ENCODE measurements at regions not wholly inside any gene's neighbourhood (a gene's known extent, or its start where the extent isn't known, plus 50 kb on each side); places are given as distances from the start of the nearest gene placed in this dataset.
"Not testable (repeated sequence)": the region's sequence is repeated elsewhere in the genome, so short reads cannot be mapped to it uniquely, and the experiment has no call there.

- Histone ChIP-seq H3K36me3 (ENCODE audit: control insufficient read depth, insufficient read depth, low read length) (no peaks in the 10 kb centered on the region), H3K27ac (ENCODE audit: insufficient read depth, low read length, poor library complexity, severe bottlenecking) (no peak overlapping the region), H3K4me1 (ENCODE audit: control insufficient read depth, insufficient read depth, low read length, poor library complexity, severe bottlenecking) (no peaks in the 10 kb centered on the region), H3K27me3 (ENCODE audit: control insufficient read depth, insufficient read depth, low read length) (peaks cover 2% of the 10 kb centered on the region), H3K9me3 (ENCODE audit: control insufficient read depth in 2 of 2, low read length in 2 of 2) (no peaks in the 10 kb centered on the region), H3K4me3 (ENCODE audit: low read depth, low read length) (no peak overlapping the region)
- H3K36me3 Mint-ChIP-seq: no peaks in the 10 kb centered on the region
- no peak overlapping the region for H3K27ac Mint-ChIP-seq
- peaks cover 0 to 1% (median 0%) of the 10 kb centered on the region in 7 donors for H3K9me3 Mint-ChIP-seq
- ATAC-seq (ENCODE audit: low read depth in 2 of 2): no peak
- DNase-seq: no peak
- H3K27me3 Mint-ChIP-seq: no peaks in the 10 kb centered on the region
- H3K4me1 Mint-ChIP-seq: no peaks in the 10 kb centered on the region
- H3K4me3 Mint-ChIP-seq: no peak overlapping the region
Observed at GRCh38 chr3:127493924-127494646, 96.4 kb downstream of the TPRA1 start.

GRCh38 chr3:127492426-127492825, 98.1 kb downstream of the TPRA1 start:
- no peak overlapping the region for H3K27ac ChIP-seq (ENCODE audit: insufficient read depth, low read length, poor library complexity, severe bottlenecking)
- Mint-ChIP-seq H3K27me3 (no peaks in the 10 kb centered on the region), H3K9me3 (no peaks in the 10 kb centered on the region), H3K4me1 (no peaks in the 10 kb centered on the region), H3K36me3 (no peaks in the 10 kb centered on the region), H3K4me3 (no peak overlapping the region), H3K27ac (no peak overlapping the region)
- no peak for DNase-seq
- H3K36me3 ChIP-seq (ENCODE audit: control insufficient read depth, insufficient read depth, low read length): no peaks in the 10 kb centered on the region
- peaks cover 2% of the 10 kb centered on the region for H3K27me3 ChIP-seq (ENCODE audit: control insufficient read depth, insufficient read depth, low read length)
- no peaks in the 10 kb centered on the region for H3K9me3 ChIP-seq (ENCODE audit: control insufficient read depth in 2 of 2, low read length in 2 of 2)
- H3K4me3 ChIP-seq (ENCODE audit: low read depth, low read length): no peak overlapping the region
- ATAC-seq (ENCODE audit: low read depth in 2 of 2): no peak
- H3K4me1 ChIP-seq (ENCODE audit: control insufficient read depth, insufficient read depth, low read length, poor library complexity, severe bottlenecking): no peaks in the 10 kb centered on the region

GRCh38 chr3:127491909-127492308, 98.6 kb downstream of the TPRA1 start:
- no peaks in the 10 kb centered on the region for H3K36me3 Mint-ChIP-seq
- H3K27me3 ChIP-seq (ENCODE audit: control insufficient read depth, insufficient read depth, low read length): peaks cover 2% of the 10 kb centered on the region
- H3K27me3 Mint-ChIP-seq: no peaks in the 10 kb centered on the region
- no peak overlapping the region for H3K4me3 Mint-ChIP-seq
- H3K4me1 ChIP-seq (ENCODE audit: control insufficient read depth, insufficient read depth, low read length, poor library complexity, severe bottlenecking): no peaks in the 10 kb centered on the region
- no peaks in the 10 kb centered on the region for H3K36me3 ChIP-seq (ENCODE audit: control insufficient read depth, insufficient read depth, low read length)
- H3K4me1 Mint-ChIP-seq: no peaks in the 10 kb centered on the region
- H3K4me3 ChIP-seq (ENCODE audit: low read depth, low read length): no peak overlapping the region
- DNase-seq (no peak), ATAC-seq (ENCODE audit: low read depth in 2 of 2) (no peak)
- H3K9me3 Mint-ChIP-seq: no peaks in the 10 kb centered on the region
- no peak overlapping the region for H3K27ac ChIP-seq (ENCODE audit: insufficient read depth, low read length, poor library complexity, severe bottlenecking)
- H3K9me3 ChIP-seq (ENCODE audit: control insufficient read depth in 2 of 2, low read length in 2 of 2): no peaks in the 10 kb centered on the region
- H3K27ac Mint-ChIP-seq: no peak overlapping the region

- Mint-ChIP-seq H3K4me3 (no peak overlapping the region), H3K9me3 (no peaks in the 10 kb centered on the region), H3K27me3 (no peaks in the 10 kb centered on the region), H3K4me1 (no peaks in the 10 kb centered on the region), H3K36me3 (no peaks in the 10 kb centered on the region), H3K27ac (no peak overlapping the region)
- Histone ChIP-seq H3K27me3 (ENCODE audit: control insufficient read depth, insufficient read depth, low read length) (peaks cover 2% of the 10 kb centered on the region), H3K27ac (ENCODE audit: insufficient read depth, low read length, poor library complexity, severe bottlenecking) (no peak overlapping the region), H3K4me1 (ENCODE audit: control insufficient read depth, insufficient read depth, low read length, poor library complexity, severe bottlenecking) (no peaks in the 10 kb centered on the region), H3K36me3 (ENCODE audit: control insufficient read depth, insufficient read depth, low read length) (no peaks in the 10 kb centered on the region), H3K9me3 (ENCODE audit: control insufficient read depth in 2 of 2, low read length in 2 of 2) (no peaks in the 10 kb centered on the region), H3K4me3 (ENCODE audit: low read depth, low read length) (no peak overlapping the region)
- DNase-seq (no peak), ATAC-seq (ENCODE audit: low read depth in 2 of 2) (no peak)
Observed at GRCh38 chr3:127491323-127491722, 99.2 kb downstream of the TPRA1 start.

GRCh38 chr3:127491024-127491305, 99.6 kb downstream of the TPRA1 start:
- not testable (repeated sequence) for H3K9me3 Mint-ChIP-seq; H3K27ac Mint-ChIP-seq; ATAC-seq (ENCODE audit: low read depth in 2 of 2); H3K4me1 ChIP-seq (ENCODE audit: control insufficient read depth, insufficient read depth, low read length, poor library complexity, severe bottlenecking); H3K27ac ChIP-seq (ENCODE audit: insufficient read depth, low read length, poor library complexity, severe bottlenecking); H3K4me3 Mint-ChIP-seq; DNase-seq; H3K36me3 ChIP-seq (ENCODE audit: control insufficient read depth, insufficient read depth, low read length); H3K27me3 Mint-ChIP-seq; H3K4me1 Mint-ChIP-seq; H3K36me3 Mint-ChIP-seq; H3K4me3 ChIP-seq (ENCODE audit: low read depth, low read length); H3K9me3 ChIP-seq (ENCODE audit: control insufficient read depth in 2 of 2, low read length in 2 of 2); H3K27me3 ChIP-seq (ENCODE audit: control insufficient read depth, insufficient read depth, low read length)

- Mint-ChIP-seq H3K36me3 (no peaks in the 10 kb centered on the region), H3K27ac (no peak overlapping the region), H3K9me3 (no peaks in the 10 kb centered on the region), H3K27me3 (no peaks in the 10 kb centered on the region), H3K4me3 (no peak overlapping the region), H3K4me1 (no peaks in the 10 kb centered on the region)
- no peak overlapping the region for H3K4me3 ChIP-seq (ENCODE audit: low read depth, low read length)
- H3K27ac ChIP-seq (ENCODE audit: insufficient read depth, low read length, poor library complexity, severe bottlenecking): no peak overlapping the region
- H3K4me1 ChIP-seq (ENCODE audit: control insufficient read depth, insufficient read depth, low read length, poor library complexity, severe bottlenecking): no peaks in the 10 kb centered on the region
- H3K36me3 ChIP-seq (ENCODE audit: control insufficient read depth, insufficient read depth, low read length): no peaks in the 10 kb centered on the region
- DNase-seq: no peak
- peaks cover 2% of the 10 kb centered on the region for H3K27me3 ChIP-seq (ENCODE audit: control insufficient read depth, insufficient read depth, low read length)
- ATAC-seq (ENCODE audit: low read depth in 2 of 2): no peak
- H3K9me3 ChIP-seq (ENCODE audit: control insufficient read depth in 2 of 2, low read length in 2 of 2): no peaks in the 10 kb centered on the region
Observed at GRCh38 chr3:127490271-127491023, 100.1 kb downstream of the TPRA1 start.

- H3K4me1 Mint-ChIP-seq: no peaks in the 10 kb centered on the region
- no peak overlapping the region for H3K27ac ChIP-seq (ENCODE audit: insufficient read depth, low read length, poor library complexity, severe bottlenecking)
- no peak overlapping the region for H3K4me3 ChIP-seq (ENCODE audit: low read depth, low read length)
- peaks cover 0 to 2% (median 0%) of the 10 kb centered on the region in 7 donors for H3K9me3 Mint-ChIP-seq
- H3K4me1 ChIP-seq (ENCODE audit: control insufficient read depth, insufficient read depth, low read length, poor library complexity, severe bottlenecking): no peaks in the 10 kb centered on the region
- no peak overlapping the region for H3K4me3 Mint-ChIP-seq
- no peaks in the 10 kb centered on the region for H3K36me3 ChIP-seq (ENCODE audit: control insufficient read depth, insufficient read depth, low read length)
- no peaks in the 10 kb centered on the region for H3K9me3 ChIP-seq (ENCODE audit: control insufficient read depth in 2 of 2, low read length in 2 of 2)
- DNase-seq (no peak), ATAC-seq (ENCODE audit: low read depth in 2 of 2) (no peak)
- H3K27me3 Mint-ChIP-seq: peaks cover 2% of the 10 kb centered on the region
- H3K27me3 ChIP-seq (ENCODE audit: control insufficient read depth, insufficient read depth, low read length): no peaks in the 10 kb centered on the region
- H3K27ac Mint-ChIP-seq: no peak overlapping the region
- no peaks in the 10 kb centered on the region for H3K36me3 Mint-ChIP-seq
Observed at GRCh38 chr3:127489357-127489756, 101.2 kb downstream of the TPRA1 start.

GRCh38 chr3:127488740-127489139, 101.8 kb downstream of the TPRA1 start:
- H3K27me3 Mint-ChIP-seq: peaks cover 4% of the 10 kb centered on the region
- H3K9me3 Mint-ChIP-seq: peaks cover 0 to 2% (median 0%) of the 10 kb centered on the region in 7 donors
- no peaks in the 10 kb centered on the region for H3K9me3 ChIP-seq (ENCODE audit: control insufficient read depth in 2 of 2, low read length in 2 of 2)
- H3K4me3 ChIP-seq (ENCODE audit: low read depth, low read length): no peak overlapping the region
- ATAC-seq (ENCODE audit: low read depth in 2 of 2) (no peak), DNase-seq (no peak)
- no peak overlapping the region for H3K27ac Mint-ChIP-seq
- no peaks in the 10 kb centered on the region for H3K27me3 ChIP-seq (ENCODE audit: control insufficient read depth, insufficient read depth, low read length)
- no peaks in the 10 kb centered on the region for H3K36me3 ChIP-seq (ENCODE audit: control insufficient read depth, insufficient read depth, low read length)
- no peak overlapping the region for H3K27ac ChIP-seq (ENCODE audit: insufficient read depth, low read length, poor library complexity, severe bottlenecking)
- H3K4me3 Mint-ChIP-seq: no peak overlapping the region
- no peaks in the 10 kb centered on the region for H3K4me1 Mint-ChIP-seq
- no peaks in the 10 kb centered on the region for H3K4me1 ChIP-seq (ENCODE audit: control insufficient read depth, insufficient read depth, low read length, poor library complexity, severe bottlenecking)
- H3K36me3 Mint-ChIP-seq: no peaks in the 10 kb centered on the region

Measured in CD4-positive, CD25-positive, alpha-beta regulatory T cell (primary cell).